Trophoblast cell (in vitro differentiated cells and primary cell): ENCODE measurements at regions not wholly inside any gene's neighbourhood (a gene's known extent, or its start where the extent isn't known, plus 50 kb on each side); places are given as distances from the start of the nearest gene placed in this dataset.

ENCODE experiments used
- DNase-seq, 2 donors: peaks; one replicate each; pipeline ENCODE4 v3.0.0-alpha.2; 2016
- H2AFZ ChIP-seq: 2 replicates; pipeline ENCODE4 v1.6.1; 2013; ENCODE audit warnings: low read length, moderate library complexity, mild to moderate bottlenecking; ENCODE audit not compliant: insufficient read depth, poor library complexity
- H2AK5ac ChIP-seq: 2 replicates; pipeline ENCODE4 v1.6.1; 2013; ENCODE audit warnings: mild to moderate bottlenecking, low read length
- H2BK120ac ChIP-seq: 2 replicates; pipeline ENCODE4 v1.6.1; 2013; ENCODE audit warnings: low read length, mild to moderate bottlenecking, moderate library complexity; ENCODE audit not compliant: insufficient read depth, poor library complexity
- H2BK12ac ChIP-seq: 2 replicates; pipeline ENCODE4 v1.6.1; 2013; ENCODE audit warnings: mild to moderate bottlenecking, low read length, moderate library complexity
- H2BK5ac ChIP-seq: 2 replicates; pipeline ENCODE4 v1.6.1; 2013; ENCODE audit warnings: low read length, low read depth, moderate library complexity, mild to moderate bottlenecking; ENCODE audit not compliant: poor library complexity
- H3K14ac ChIP-seq: 2 replicates; pipeline ENCODE4 v1.6.1; 2013; ENCODE audit warnings: mild to moderate bottlenecking, low read length
- H3K18ac ChIP-seq: 2 replicates; pipeline ENCODE4 v1.6.1; 2013; ENCODE audit warnings: mild to moderate bottlenecking, low read length
- H3K23ac ChIP-seq: 2 replicates; pipeline ENCODE4 v1.6.1; 2013; ENCODE audit warnings: low read length
- H3K27ac ChIP-seq: 2 replicates; pipeline ENCODE4 v1.5.1; 2013; ENCODE audit warnings: low read depth, mild to moderate bottlenecking, inconsistent platforms, low read length, moderate library complexity
- H3K27me3 ChIP-seq: 2 replicates; pipeline ENCODE4 v1.6.1; 2013; ENCODE audit warnings: inconsistent platforms, mild to moderate bottlenecking, low read length, moderate library complexity; ENCODE audit not compliant: insufficient read depth
- H3K36me3 ChIP-seq, 2 experiments: 1 replicate in 1 of 2; 2 replicates in 1 of 2; pipeline ENCODE4 v1.6.1; 2013; ENCODE audit warnings: low read length in 2 of 2, mild to moderate bottlenecking in 2 of 2, moderate library complexity in 1 of 2; ENCODE audit not compliant: insufficient read depth in 2 of 2, control insufficient read depth in 1 of 2
- H3K4ac ChIP-seq: 2 replicates; pipeline ENCODE4 v1.6.1; 2013; ENCODE audit warnings: low read depth, mild to moderate bottlenecking, low read length, moderate library complexity
- H3K4me1 ChIP-seq, 2 experiments: 1 replicate in 1 of 2; 2 replicates in 1 of 2; pipeline ENCODE4 v1.6.1; 2013; ENCODE audit warnings: low read length in 2 of 2, mild to moderate bottlenecking in 2 of 2, moderate library complexity in 1 of 2; ENCODE audit not compliant: insufficient read depth in 2 of 2, control insufficient read depth in 1 of 2
- H3K4me2 ChIP-seq: 2 replicates; pipeline ENCODE4 v1.6.1; 2013; ENCODE audit warnings: inconsistent platforms, mild to moderate bottlenecking, low read length, moderate library complexity
- H3K4me3 ChIP-seq: 2 replicates; pipeline ENCODE4 v1.5.1; 2013; ENCODE audit warnings: mild to moderate bottlenecking, low read depth, low read length, inconsistent platforms
- H3K79me1 ChIP-seq: one replicate; pipeline ENCODE4 v1.6.1; 2013; ENCODE audit warnings: low read length
- H3K79me2 ChIP-seq: 2 replicates; pipeline ENCODE4 v1.6.1; 2013; ENCODE audit warnings: low read length, mild to moderate bottlenecking; ENCODE audit not compliant: control insufficient read depth, insufficient read depth, poor library complexity
- H3K9ac ChIP-seq: 2 replicates; pipeline ENCODE4 v1.6.1; 2013; ENCODE audit warnings: mild to moderate bottlenecking, low read length
- H3K9me3 ChIP-seq: 2 replicates; pipeline ENCODE4 v1.6.1; 2013; ENCODE audit warnings: low read depth, mild to moderate bottlenecking, control low read depth, inconsistent platforms, low read length; ENCODE audit not compliant: insufficient read depth
- H4K12ac ChIP-seq: 2 replicates; pipeline ENCODE4 v1.6.1; 2013; ENCODE audit warnings: low read depth, mild to moderate bottlenecking, low read length, moderate library complexity
- H4K8ac ChIP-seq: 2 replicates; pipeline ENCODE4 v1.6.1; 2013; ENCODE audit warnings: low read depth, mild to moderate bottlenecking, low read length, moderate library complexity
- H4K91ac ChIP-seq: one replicate; pipeline ENCODE4 v1.6.1; 2013; ENCODE audit warnings: low read depth, mild to moderate bottlenecking, low read length, moderate library complexity
- WGBS: extraction: QIAGEN DNeasy Blood & Tissue Kit; methylation state at CpG from one replicate; pipeline ENCODE4 v1.1.7; 2013; ENCODE audit warnings: missing lambda C conversion rate; ENCODE audit not compliant: insufficient read length, insufficient coverage; ENCODE audit errors: extremely low coverage; 5-methylcytosine and 5-hydroxymethylcytosine counted together

- H3K79me2 ChIP-seq, result no peaks in the 10 kb centered on the region
- WGBS, result no CpG with 5 or more reads among the region's 7 CpGs
- H3K4me3 ChIP-seq, result no peak overlapping the region
- H2AK5ac ChIP-seq, result no peak overlapping the region
- no peak overlapping the region for H3K4ac ChIP-seq
- H3K9ac ChIP-seq, result peak overlapping the region; percentile 14
- H3K23ac ChIP-seq, result no peak overlapping the region
- H3K27ac ChIP-seq, result no peak overlapping the region
- peak; percentile 58 to 85 for DNase-seq
- H3K36me3 ChIP-seq, result no peaks in the 10 kb centered on the region
- no peak overlapping the region for H3K4me2 ChIP-seq
- H3K27me3 ChIP-seq, result no peaks in the 10 kb centered on the region
- peaks cover 1% of the 10 kb centered on the region for H3K9me3 ChIP-seq
- no peak overlapping the region for H2AFZ ChIP-seq
- H2BK12ac ChIP-seq, result no peak overlapping the region
- no peaks in the 10 kb centered on the region for H3K4me1 ChIP-seq
- no peak overlapping the region for H3K14ac ChIP-seq
- no peak overlapping the region for H3K18ac ChIP-seq
- no peak overlapping the region for H2BK120ac ChIP-seq
- no peak overlapping the region for H4K8ac ChIP-seq
- no peaks in the 10 kb centered on the region for H3K79me1 ChIP-seq
- H4K12ac ChIP-seq, result no peak overlapping the region
- no peak overlapping the region for H2BK5ac ChIP-seq
- H4K91ac ChIP-seq, result no peak overlapping the region
Measured at GRCh38 chr20:12925210-12925755, 83.5 kb upstream of the SPTLC3 start.

DNA sequence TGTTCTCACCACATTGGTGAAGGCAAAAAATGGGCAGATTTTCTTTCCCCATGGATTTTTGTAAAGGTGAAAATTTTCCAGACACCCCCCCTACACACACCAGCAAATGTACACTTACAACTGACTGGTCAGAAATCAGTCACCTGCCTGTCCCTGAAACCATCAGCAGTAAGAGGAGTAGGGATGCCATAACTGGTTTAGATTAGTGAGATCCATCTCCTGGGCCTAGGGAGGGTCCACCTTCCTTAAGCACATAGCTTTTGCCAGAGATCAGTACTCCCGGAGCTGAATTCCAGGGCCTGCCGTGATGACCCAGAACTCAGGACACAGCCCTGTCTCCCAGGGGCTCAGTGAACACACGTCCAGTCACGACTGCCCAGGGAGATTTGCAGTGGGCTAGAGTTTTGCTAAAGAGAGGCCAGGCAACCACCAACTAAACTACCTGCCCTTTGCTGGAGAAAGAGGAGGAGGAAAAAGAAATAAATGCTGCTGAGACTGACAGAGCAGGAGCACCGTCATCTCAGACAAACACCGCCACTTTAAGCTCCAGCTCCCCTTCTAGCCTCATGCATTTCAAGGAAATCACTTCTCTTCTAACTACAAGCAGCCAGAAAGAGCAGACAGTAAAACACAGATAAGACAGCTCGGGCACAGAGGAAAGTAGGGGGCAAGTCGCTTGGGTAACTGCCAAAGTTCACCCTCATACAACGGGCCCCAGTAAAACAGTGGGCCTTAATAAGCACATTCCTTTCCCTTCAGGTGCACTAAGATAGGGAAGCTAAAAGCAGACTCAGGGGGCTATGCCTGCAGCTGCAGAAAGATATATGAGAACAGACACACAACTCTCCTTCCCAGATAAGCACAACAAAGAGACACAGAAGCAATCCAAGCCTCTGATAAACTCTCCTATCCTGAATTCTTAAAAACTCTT lies 82.6 kb upstream of the SPTLC3 start:
- no peaks in the 10 kb centered on the region for H3K27me3 ChIP-seq
- DNase-seq, result no peak
- no peak overlapping the region for H3K4me3 ChIP-seq
- no peak overlapping the region for H3K18ac ChIP-seq
- no peak overlapping the region for H4K12ac ChIP-seq
- H3K23ac ChIP-seq, result no peak overlapping the region
- H3K4me1 ChIP-seq, result no peaks in the 10 kb centered on the region
- H3K79me2 ChIP-seq, result no peaks in the 10 kb centered on the region
- no CpG with 5 or more reads among the region's 9 CpGs for WGBS
- H4K8ac ChIP-seq, result no peak overlapping the region
- H2AK5ac ChIP-seq, result no peak overlapping the region
- H2BK5ac ChIP-seq, result no peak overlapping the region
- peaks cover 1% of the 10 kb centered on the region for H3K9me3 ChIP-seq
- no peak overlapping the region for H4K91ac ChIP-seq
- no peaks in the 10 kb centered on the region for H3K79me1 ChIP-seq
- no peak overlapping the region for H3K27ac ChIP-seq
- H3K4me2 ChIP-seq, result no peak overlapping the region
- no peaks in the 10 kb centered on the region for H3K36me3 ChIP-seq
- H3K9ac ChIP-seq, result no peak overlapping the region
- H2AFZ ChIP-seq, result no peak overlapping the region
- H2BK120ac ChIP-seq, result no peak overlapping the region
- no peak overlapping the region for H3K4ac ChIP-seq
- H2BK12ac ChIP-seq, result no peak overlapping the region
- no peak overlapping the region for H3K14ac ChIP-seq

GRCh38 chr20:12927489-12927888 lies 81.3 kb upstream of the SPTLC3 start:
- no peak overlapping the region for H3K18ac ChIP-seq

DNA sequence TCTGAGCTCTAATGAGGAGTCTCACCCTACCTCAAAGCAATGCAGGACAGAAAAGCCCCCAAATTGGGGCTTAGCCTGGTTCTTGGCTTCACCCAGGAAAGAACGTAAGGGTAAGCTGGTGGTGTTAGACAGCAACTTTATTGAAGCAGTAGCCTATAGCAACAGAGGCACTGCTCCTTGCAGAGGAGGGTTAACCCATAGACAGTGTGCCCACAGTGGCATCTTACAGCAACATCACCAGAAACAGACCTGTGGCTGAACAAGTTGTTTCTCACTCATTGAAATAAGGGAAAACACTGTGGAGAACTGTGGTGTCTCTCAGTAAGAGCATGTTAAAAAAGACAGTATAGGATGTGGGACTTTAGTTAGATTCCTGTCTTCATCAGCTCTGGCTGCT lies 80.4 kb upstream of the SPTLC3 start:
- H3K9ac ChIP-seq, result no peak overlapping the region
- H2BK5ac ChIP-seq, result no peak overlapping the region
- no peak overlapping the region for H3K14ac ChIP-seq
- H2AK5ac ChIP-seq, result no peak overlapping the region
- no peak overlapping the region for H3K4me3 ChIP-seq
- H2BK120ac ChIP-seq, result no peak overlapping the region
- no peak overlapping the region for H2BK12ac ChIP-seq
- H3K27ac ChIP-seq, result no peak overlapping the region
- no peaks in the 10 kb centered on the region for H3K9me3 ChIP-seq
- H3K36me3 ChIP-seq, result no peaks in the 10 kb centered on the region
- WGBS, result no CpG with 5 or more reads among the region's 1 CpG
- peak overlapping the region; percentile 45 for H2AFZ ChIP-seq
- no peak for DNase-seq
- H3K79me1 ChIP-seq, result no peaks in the 10 kb centered on the region
- H4K8ac ChIP-seq, result no peak overlapping the region
- H3K4me2 ChIP-seq, result no peak overlapping the region
- H4K12ac ChIP-seq, result no peak overlapping the region
- H3K4ac ChIP-seq, result no peak overlapping the region
- no peaks in the 10 kb centered on the region for H3K79me2 ChIP-seq
- no peaks in the 10 kb centered on the region for H3K4me1 ChIP-seq
- H3K27me3 ChIP-seq, result no peaks in the 10 kb centered on the region
- H3K18ac ChIP-seq, result no peak overlapping the region
- no peak overlapping the region for H4K91ac ChIP-seq
- H3K23ac ChIP-seq, result no peak overlapping the region

More at GRCh38 chr20:12927489-12927888, 81.3 kb upstream of the SPTLC3 start:
- H3K23ac ChIP-seq, result no peak overlapping the region
- H2AFZ ChIP-seq, result no peak overlapping the region
- no peaks in the 10 kb centered on the region for H3K79me1 ChIP-seq
- no peaks in the 10 kb centered on the region for H3K27me3 ChIP-seq
- H3K4me3 ChIP-seq, result no peak overlapping the region
- no peak overlapping the region for H2AK5ac ChIP-seq
- no peak overlapping the region for H2BK5ac ChIP-seq
- H4K91ac ChIP-seq, result no peak overlapping the region
- H2BK120ac ChIP-seq, result no peak overlapping the region
- H3K4me2 ChIP-seq, result no peak overlapping the region
- H3K4me1 ChIP-seq, result no peaks in the 10 kb centered on the region
- H3K14ac ChIP-seq, result no peak overlapping the region
- no peak overlapping the region for H2BK12ac ChIP-seq
- H3K9ac ChIP-seq, result no peak overlapping the region
- DNase-seq, result no peak
- peaks cover under 1% of the 10 kb centered on the region for H3K9me3 ChIP-seq
- no peak overlapping the region for H4K12ac ChIP-seq
- H3K79me2 ChIP-seq, result no peaks in the 10 kb centered on the region
- WGBS, result no CpG with 5 or more reads among the region's 5 CpGs
- no peak overlapping the region for H3K27ac ChIP-seq
- no peaks in the 10 kb centered on the region for H3K36me3 ChIP-seq
- no peak overlapping the region for H3K4ac ChIP-seq
- H4K8ac ChIP-seq, result no peak overlapping the region
